ENCODE measurements at regions not wholly inside any gene's neighbourhood (a gene's known extent, or its start where the extent isn't known, plus 50 kb on each side); places are given as distances from the start of the nearest gene placed in this dataset.

GRCh38 chr22:27142286-27142685, 484.9 kb downstream of the MIAT start:
- TF ChIP-seq CTCF (conservative IDR thresholded peaks at IDR 0.05; ENCODE audit: low read depth, low read length): no peak
- TF ChIP-seq EZH2 (IDR thresholded peaks at IDR 0.05; ENCODE audit: borderline replicate concordance, low read depth, low read length, poor library complexity, severe bottlenecking): no peak

Measured in A673 (cell line).